Left hindlimb (tissue), 1 donor: ENCODE measurements at regions not wholly inside any gene's neighbourhood (a gene's known extent, or its start where the extent isn't known, plus 50 kb on each side); places are given as distances from the start of the nearest gene placed in this dataset.
"Not testable (repeated sequence)": the region's sequence is repeated elsewhere in the genome, so short reads cannot be mapped to it uniquely, and the experiment has no call there.

Experiments
- DNase-seq: peaks from one replicate; pipeline ENCODE4 v3.0.0-alpha.2; 2018

GRCh38 chr2:117553448-117553847 lies 261.0 kb upstream of the DDX18 start:
- no peak for DNase-seq

GRCh38 chr2:117555965-117556364 lies 258.5 kb upstream of the DDX18 start:
- no peak for DNase-seq

- DNase-seq: no peak
Measured at GRCh38 chr2:117557626-117558025, 256.9 kb upstream of the DDX18 start.

DNA sequence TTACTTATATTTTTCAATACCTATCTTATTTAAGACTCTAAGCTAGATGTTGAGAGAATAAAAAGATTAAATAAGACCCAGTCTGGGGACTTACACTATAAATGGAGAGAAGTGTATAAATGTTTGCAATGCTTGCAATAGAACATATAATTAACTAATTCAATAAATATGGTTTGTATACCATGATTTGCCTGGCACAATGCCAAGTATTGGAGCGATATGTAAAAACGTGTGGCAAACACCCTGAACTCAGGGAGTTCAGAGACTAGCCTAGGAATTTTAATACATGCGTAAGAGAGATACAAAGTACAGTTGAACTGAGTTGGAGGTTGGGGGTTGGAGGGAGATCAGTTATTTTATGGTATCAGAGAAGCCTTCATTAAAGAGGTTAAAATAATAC lies 251.8 kb upstream of the DDX18 start:
- DNase-seq: no peak

DNA sequence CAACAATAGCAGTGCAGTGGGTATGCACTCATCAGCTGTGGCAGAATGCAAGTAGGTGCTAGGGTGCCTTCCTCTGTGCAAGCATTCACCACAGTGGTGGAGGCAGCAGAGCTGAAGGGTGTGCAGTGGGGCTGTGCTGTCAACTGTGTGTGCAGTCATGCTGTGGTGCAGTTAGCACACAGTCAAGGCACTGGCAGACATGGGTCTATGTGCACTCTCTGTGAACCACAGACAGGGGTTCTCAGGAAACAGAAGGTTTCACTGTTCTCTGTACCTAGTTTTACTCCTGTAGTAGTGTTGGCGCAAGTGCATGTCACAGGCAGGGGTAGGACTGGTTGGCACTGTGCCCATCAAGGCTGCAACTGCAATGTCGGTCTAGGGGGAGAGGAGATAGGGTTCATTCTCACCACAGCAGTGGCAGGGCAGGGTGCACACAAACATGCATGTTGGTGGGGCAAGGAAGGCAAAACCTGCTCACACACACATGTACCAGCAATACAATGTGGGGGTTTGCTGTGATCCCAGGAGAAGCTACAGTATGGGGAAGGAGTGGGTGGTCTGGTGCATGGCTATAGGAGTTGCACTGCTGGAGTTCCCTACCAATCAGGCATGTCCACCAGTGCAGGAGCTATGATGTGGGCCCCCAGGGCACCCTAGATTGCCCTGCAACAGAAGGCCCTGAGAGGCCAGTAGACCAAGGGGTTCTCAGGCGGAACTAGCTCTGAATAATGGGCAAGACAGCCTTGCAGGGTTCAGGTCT lies 242.7 kb upstream of the DDX18 start:
- no peak for DNase-seq

GRCh38 chr2:117587310-117587709 lies 227.2 kb upstream of the DDX18 start:
- DNase-seq: no peak

DNA sequence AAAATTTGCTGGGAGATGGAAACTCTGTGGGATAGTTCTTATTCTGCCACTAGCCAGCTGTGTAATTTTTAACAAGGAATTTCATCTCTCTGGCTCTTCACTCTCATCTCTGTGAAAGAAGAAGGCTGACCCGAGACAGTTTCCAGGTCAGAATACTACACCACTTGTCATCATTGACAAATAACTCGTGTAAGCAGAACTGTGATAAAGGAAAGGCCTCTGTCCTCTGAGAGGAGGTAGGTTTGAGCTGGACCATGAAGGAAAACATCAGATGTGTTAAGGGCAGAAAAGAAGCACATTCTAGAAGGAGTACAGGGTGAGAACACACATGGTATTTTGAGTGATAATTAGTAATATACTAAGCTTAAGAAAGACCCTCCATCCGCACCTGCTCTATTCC lies 211.4 kb upstream of the DDX18 start:
- no peak for DNase-seq

GRCh38 chr2:117603567-117603966 lies 210.9 kb upstream of the DDX18 start:
- DNase-seq: no peak

DNA sequence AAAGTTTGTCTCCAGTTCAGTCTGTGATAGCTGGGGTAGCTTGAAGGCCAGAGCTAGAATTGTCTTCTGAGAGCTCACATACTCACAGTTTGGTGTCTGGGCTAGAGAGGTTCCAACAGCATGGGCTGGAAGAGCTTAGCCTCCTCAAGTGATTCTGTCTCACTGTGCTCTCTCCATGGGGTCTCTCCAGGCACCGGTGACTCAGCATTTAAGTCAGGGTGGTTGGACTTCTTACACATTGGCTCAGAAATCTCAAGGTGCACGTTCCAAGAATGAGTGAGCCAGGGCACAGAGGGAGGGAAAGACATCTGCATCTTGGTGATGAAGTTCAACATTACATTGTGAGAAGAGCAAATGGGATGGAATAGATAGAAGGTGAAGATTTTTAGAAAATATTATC lies 207.3 kb upstream of the DDX18 start:
- DNase-seq: no peak

DNA sequence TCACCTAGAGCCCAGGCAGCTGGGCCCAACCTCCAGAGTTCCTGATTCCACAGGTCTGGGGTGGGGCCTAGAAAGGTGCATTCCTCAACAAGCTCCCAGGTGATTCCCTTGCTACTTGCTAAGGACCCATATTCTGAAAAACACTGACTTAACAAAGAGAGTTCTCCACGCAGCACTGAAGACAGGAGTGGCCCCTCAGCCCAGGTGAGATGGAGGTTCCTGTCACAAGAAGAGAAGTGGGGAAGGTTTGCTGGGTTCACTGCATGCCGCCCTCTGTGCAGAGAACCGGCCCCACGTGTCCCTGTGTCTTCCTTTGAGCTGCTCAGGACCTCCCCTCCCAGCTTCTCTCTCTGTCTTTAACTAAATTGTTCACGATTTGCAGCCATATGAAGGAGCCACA lies 201.4 kb upstream of the DDX18 start:
- no peak for DNase-seq

GRCh38 chr2:117614296-117614695 lies 200.2 kb upstream of the DDX18 start:
- no peak for DNase-seq

GRCh38 chr2:117614823-117615534 lies 199.5 kb upstream of the DDX18 start:
- DNase-seq: no peak

DNA sequence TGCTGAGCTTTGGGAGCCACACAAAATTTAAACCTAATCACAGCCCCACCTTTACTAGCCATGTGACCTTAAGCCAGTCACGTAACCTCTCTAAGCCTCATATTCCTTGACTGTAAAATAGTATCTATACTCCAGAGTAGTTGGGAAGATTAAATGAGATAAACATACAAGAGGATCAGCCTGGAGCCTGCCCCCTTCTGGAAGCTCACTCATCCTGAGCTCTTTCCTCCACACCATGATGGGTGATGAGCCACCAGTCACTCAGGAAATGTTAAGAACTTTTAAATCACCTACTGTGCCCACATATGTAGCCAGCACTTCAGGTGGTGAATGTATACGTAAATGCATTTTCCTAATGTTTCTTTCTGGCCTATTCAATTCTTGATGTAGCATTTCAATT lies 195.9 kb upstream of the DDX18 start:
- DNase-seq: no peak

DNA sequence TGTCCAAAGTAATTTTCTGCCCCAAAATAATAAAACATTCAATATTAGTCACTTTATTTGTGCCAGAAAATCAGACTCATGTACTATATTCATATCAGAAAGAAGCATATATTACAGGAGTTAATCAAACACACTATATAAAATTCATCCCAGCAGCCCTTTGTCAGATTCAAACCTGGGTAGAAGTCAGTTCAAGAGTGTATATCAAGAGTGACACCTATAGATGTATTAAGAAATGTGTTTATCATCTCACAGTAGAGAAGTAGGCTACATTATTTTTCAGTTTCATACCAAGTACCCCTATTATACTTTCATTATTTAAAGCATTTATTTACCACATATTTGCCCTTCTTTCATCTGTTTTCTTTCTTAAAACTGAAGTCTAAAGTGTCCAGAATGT lies 193.2 kb upstream of the DDX18 start:
- DNase-seq: no peak

DNA sequence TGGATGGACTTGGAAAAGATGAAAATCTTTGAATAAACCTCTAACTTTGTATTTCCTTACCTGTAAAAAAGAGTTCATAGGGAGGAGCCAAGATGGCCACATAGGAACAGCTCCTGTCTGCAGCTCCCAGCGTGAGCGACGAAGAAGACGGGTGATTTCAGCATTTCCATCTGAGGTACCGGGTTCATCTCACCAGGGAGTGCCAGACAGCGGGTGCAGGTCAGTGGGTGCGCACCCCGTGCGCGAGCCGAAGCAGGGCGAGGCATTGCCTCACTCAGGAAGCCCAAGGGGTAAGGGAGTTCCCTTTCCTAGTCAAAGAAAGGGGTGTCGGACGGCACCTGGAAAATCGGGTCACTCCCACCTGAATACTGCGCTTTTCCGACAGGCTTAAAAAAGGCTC lies 191.3 kb upstream of the DDX18 start:
- DNase-seq: not testable (repeated sequence)

GRCh38 chr2:117631152-117631945 lies 183.1 kb upstream of the DDX18 start:
- no peak for DNase-seq

GRCh38 chr2:117635481-117635880 lies 179.0 kb upstream of the DDX18 start:
- no peak for DNase-seq

DNA sequence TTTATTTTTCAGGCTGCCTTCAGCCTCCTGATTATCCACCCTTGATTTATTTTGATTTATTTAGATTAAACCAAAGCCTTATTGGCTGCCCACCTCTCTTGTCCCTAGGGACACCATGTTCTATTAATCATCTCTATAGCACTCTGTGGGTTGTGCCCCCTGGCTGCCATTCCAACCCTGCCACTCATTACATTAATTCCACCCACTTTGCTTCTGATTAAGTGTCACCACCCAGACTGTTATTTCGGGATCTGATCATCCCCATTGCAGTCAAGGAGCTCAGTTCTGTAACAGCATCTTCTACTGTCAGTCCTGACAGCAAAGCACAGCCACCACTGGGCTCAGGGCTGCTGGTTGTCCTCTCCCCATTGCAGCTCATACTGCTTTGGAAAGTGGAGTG lies 175.1 kb upstream of the DDX18 start:
- DNase-seq: no peak

GRCh38 chr2:117644403-117644802 lies 170.1 kb upstream of the DDX18 start:
- DNase-seq: no peak

- no peak for DNase-seq
Measured at GRCh38 chr2:117645458-117645857, 169.0 kb upstream of the DDX18 start.

DNA sequence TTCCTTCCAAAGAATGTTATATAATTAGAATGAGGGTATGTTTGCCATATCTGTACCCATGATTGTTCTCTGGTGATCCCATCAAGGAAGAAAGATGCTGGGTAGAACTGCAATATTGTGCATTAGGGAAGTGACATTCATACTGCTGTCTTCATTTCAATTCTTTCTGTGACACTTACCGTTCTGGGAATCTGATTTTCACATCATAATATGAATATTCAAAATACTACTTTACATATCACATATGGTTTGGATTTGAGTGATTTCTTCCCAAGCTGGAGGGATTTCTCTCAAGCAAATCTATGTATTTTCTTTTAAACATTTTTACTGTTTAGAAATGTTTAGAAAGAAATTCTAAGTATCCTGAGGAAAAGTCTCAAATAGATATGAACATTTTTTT lies 168.4 kb upstream of the DDX18 start:
- DNase-seq: no peak

DNA sequence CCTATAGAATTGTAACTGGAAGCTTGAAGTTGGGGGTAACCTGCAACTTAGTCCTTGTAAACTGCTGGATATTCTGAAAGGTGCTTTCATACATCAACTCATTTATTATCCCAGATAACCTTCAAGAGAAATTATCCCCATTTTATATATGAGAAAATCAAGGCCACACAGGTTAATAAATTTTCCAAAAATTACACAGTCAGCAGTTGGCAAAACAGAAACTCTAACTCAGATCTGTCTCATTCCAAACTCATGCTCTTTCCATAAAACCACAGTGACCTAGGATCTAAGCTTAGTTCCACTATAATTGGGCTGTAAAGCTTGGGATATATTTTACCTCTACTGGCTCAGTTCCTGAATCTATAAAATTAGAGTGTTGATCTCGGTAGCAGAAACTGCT lies 167.6 kb upstream of the DDX18 start:
- no peak for DNase-seq

GRCh38 chr2:117656546-117656945 lies 157.9 kb upstream of the DDX18 start:
- DNase-seq: no peak

GRCh38 chr2:117661619-117662018 lies 152.9 kb upstream of the DDX18 start:
- DNase-seq: no peak
